Ascending aorta (tissue), 2 donors: ENCODE measurements at regions not wholly inside any gene's neighbourhood (a gene's known extent, or its start where the extent isn't known, plus 50 kb on each side); places are given as distances from the start of the nearest gene placed in this dataset.
A peak's percentile ranks its signal among the peaks of the same experiment; 100 is the strongest.

Experiments
- DNase-seq, 2 donors: peaks; one replicate each; pipeline ENCODE4 v3.0.0-alpha.2; 2019; ENCODE audit warnings: low spot score in 2 of 2
- H3K27ac ChIP-seq, 2 donors: fragments of 200-600 bp; sonication (generic); one replicate each; pipeline ENCODE4 v1.5.1; 2016 to 2017; ENCODE audit warnings: mild to moderate bottlenecking in 1 of 2
- H3K27me3 ChIP-seq: fragments of 200-600 bp; sonication (generic); one replicate; pipeline ENCODE4 v1.5.1; 2017
- H3K36me3 ChIP-seq, 2 donors: fragments of 200-600 bp; sonication (generic); one replicate each; pipeline ENCODE4 v1.5.1; 2016
- H3K4me1 ChIP-seq, 2 donors: fragments of 200-600 bp; sonication (generic); one replicate each; pipeline ENCODE4 v1.5.1; 2016 to 2017; ENCODE audit warnings: mild to moderate bottlenecking in 1 of 2
- H3K4me3 ChIP-seq, 2 donors: fragments of 200-600 bp; sonication (generic); one replicate each; pipeline ENCODE4 v1.5.1; 2016 to 2017; ENCODE audit warnings: mild to moderate bottlenecking in 1 of 2
- H3K9me3 ChIP-seq, 2 donors: fragments of 200-600 bp; sonication (generic); one replicate each; pipeline ENCODE4 v1.5.1; 2016
- intact Hi-C: fragments of 100-400 bp; cut with DNase I; formaldehyde crosslinking; loops from one replicate; pipeline ENCODE4 v1.15.1; 2023
- TF ChIP-seq, protein P1 (sequence below), 3 experiments: fragments of 200-600 bp in 2 of 3; fragments of 450-650 bp in 1 of 3; sonication (generic) in 2 of 3; IDR thresholded peaks; one replicate each; pipeline ENCODE4 v1.5.1; 2016 to 2019; ENCODE audit warnings: antibody characterized with exemption in 3 of 3, mild to moderate bottlenecking in 1 of 3, moderate library complexity in 1 of 3

DNA sequence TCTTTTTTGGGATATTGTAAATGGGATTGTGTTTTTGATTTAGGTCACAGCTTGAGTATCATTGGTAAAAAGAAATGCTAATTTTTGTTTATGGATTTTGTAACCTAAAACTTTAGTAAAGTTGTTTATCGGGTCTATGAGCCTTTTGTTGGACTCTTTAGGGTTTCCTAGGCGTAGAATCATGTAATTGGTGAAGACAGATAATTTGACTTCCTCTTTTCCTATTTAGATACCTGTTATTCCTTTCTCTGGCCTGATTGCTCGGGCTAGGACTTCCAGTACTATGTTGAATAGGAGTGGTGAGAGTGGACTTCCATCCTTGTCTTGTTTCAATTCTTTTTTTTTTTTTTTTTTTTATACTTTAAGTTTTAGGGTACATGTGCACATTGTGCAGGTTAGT lies 149.0 kb downstream of the QPCT start:
- TF ChIP-seq, protein P1, sequence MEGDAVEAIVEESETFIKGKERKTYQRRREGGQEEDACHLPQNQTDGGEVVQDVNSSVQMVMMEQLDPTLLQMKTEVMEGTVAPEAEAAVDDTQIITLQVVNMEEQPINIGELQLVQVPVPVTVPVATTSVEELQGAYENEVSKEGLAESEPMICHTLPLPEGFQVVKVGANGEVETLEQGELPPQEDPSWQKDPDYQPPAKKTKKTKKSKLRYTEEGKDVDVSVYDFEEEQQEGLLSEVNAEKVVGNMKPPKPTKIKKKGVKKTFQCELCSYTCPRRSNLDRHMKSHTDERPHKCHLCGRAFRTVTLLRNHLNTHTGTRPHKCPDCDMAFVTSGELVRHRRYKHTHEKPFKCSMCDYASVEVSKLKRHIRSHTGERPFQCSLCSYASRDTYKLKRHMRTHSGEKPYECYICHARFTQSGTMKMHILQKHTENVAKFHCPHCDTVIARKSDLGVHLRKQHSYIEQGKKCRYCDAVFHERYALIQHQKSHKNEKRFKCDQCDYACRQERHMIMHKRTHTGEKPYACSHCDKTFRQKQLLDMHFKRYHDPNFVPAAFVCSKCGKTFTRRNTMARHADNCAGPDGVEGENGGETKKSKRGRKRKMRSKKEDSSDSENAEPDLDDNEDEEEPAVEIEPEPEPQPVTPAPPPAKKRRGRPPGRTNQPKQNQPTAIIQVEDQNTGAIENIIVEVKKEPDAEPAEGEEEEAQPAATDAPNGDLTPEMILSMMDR (IDR thresholded peaks at IDR 0.05): no peak
- no peak for DNase-seq
- intact Hi-C loops: no loop called here
- Histone ChIP-seq H3K27me3 (no peaks in the 10 kb centered on the region), H3K9me3 (no peaks in the 10 kb centered on the region), H3K27ac (no peak overlapping the region), H3K36me3 (no peaks in the 10 kb centered on the region), H3K4me3 (no peak overlapping the region), H3K4me1 (no peaks in the 10 kb centered on the region)

DNA sequence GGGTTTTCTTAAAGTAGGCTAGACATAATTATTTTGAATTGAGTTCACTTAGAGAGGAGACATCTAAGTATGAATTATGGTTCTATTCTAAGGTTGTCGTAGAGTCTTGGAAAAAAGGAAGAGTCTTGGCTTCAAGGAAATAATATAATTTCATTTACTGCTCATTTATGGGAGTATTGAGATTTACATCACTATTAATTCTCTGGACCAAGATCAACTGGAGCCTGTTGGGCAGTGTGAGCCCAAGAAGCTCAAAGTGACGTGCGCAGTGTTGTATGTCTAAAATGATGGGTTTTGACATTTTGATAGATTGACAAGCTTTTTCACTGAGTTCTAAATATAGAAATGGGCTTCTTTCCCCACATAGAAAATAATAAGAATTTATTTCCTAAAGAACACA lies 154.7 kb downstream of the QPCT start:
- peaks cover 0 to 2% of the 10 kb centered on the region in 2 donors for H3K4me1 ChIP-seq
- DNase-seq: no peak
- no peaks in the 10 kb centered on the region for H3K9me3 ChIP-seq
- H3K4me3 ChIP-seq: no peak overlapping the region
- no peaks in the 10 kb centered on the region for H3K27me3 ChIP-seq
- TF ChIP-seq, protein P1 (IDR thresholded peaks at IDR 0.05): no peak
- intact Hi-C loops: no loop called here
- H3K27ac ChIP-seq: no peak overlapping the region
- H3K36me3 ChIP-seq: no peaks in the 10 kb centered on the region

DNA sequence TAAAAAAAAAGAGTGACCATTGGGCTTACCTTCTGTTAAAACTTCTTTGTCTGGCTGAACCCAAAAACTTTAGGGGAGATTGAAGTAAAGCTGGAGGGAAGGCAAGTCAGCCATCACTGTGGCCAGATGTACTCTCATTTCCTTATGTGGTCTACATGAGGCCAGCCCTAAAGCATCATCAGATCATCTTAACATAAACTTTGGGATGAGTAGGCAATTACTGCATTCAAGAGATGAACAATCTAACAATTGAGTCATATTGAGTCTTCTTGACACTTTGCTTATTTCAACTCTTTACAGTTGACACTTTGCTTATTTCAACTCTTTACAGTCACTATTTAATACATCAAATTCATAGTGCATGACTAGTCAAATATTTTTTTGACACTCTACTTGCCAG lies 155.6 kb downstream of the QPCT start:
- DNase-seq: no peak
- intact Hi-C loops: no loop called here
- H3K36me3 ChIP-seq: no peaks in the 10 kb centered on the region
- H3K27ac ChIP-seq: no peak overlapping the region
- H3K27me3 ChIP-seq: no peaks in the 10 kb centered on the region
- H3K4me1 ChIP-seq: peaks cover 0 to 2% of the 10 kb centered on the region in 2 donors
- no peak overlapping the region for H3K4me3 ChIP-seq
- TF ChIP-seq, protein P1 (IDR thresholded peaks at IDR 0.05): no peak
- no peaks in the 10 kb centered on the region for H3K9me3 ChIP-seq

DNA sequence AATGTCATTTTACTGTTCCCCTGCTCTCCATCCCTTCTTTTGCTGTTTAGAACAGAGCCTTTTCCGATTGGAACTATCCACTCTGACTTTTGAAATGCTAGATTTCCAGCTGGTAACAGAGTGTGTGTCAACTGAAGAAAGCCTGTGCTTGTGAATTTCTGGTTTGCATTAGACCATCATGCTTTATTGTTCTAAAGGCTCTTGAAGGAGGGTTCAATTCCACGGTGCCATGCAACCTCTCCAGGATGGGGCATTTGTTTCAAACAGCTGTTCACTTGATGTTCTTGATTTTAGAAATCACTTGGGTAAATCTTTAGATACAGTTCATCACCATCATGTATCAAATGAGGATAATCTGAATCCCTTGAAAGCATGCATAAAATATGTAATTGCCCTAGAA lies 156.7 kb downstream of the QPCT start:
- Histone ChIP-seq H3K4me1 (peaks cover 0 to 2% of the 10 kb centered on the region in 2 donors), H3K36me3 (no peaks in the 10 kb centered on the region), H3K4me3 (no peak overlapping the region), H3K9me3 (no peaks in the 10 kb centered on the region), H3K27ac (no peak overlapping the region), H3K27me3 (no peaks in the 10 kb centered on the region)
- TF ChIP-seq, protein P1 (IDR thresholded peaks at IDR 0.05): no peak
- intact Hi-C loops: no loop called here
- no peak for DNase-seq

DNA sequence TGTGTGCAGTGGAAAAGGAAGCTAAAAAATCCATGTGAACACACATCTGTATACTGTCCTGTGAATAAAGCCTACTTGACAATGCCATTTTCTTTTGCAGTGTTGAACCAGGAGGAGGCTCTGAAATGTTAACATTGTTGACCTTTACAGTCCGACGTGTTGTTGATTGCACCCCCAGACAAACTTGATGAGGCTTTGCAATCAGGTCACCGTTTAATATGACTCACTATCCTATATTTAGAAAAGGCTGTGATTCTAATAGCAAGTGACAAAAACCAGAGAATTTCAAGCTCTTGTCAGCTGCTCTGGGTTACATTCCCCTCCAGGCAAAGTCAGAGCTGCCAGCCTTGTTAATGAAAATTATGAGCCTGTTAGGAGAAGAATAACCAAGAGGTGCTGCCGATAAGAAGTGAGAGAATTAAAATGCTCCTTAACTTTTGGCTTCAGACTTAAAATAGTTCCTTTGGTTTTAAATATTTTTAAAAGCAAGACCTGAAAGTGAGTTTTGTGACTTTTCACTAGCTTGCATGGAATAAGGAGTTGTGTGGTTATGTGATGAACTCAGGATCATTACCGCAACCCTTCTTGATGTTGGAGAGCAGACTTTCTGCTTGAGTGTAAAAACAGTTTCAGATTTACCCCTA lies 162.1 kb downstream of the QPCT start:
- no peaks in the 10 kb centered on the region for H3K27me3 ChIP-seq
- intact Hi-C loops: no loop called here
- DNase-seq: no peak
- H3K4me3 ChIP-seq: no peak overlapping the region
- H3K9me3 ChIP-seq: no peaks in the 10 kb centered on the region
- H3K27ac ChIP-seq: peak overlapping the region; percentile 27 to 51
- H3K4me1 ChIP-seq: peaks cover 3 to 12% of the 10 kb centered on the region in 2 donors
- no peaks in the 10 kb centered on the region for H3K36me3 ChIP-seq
- TF ChIP-seq, protein P1 (IDR thresholded peaks at IDR 0.05): no peak

DNA sequence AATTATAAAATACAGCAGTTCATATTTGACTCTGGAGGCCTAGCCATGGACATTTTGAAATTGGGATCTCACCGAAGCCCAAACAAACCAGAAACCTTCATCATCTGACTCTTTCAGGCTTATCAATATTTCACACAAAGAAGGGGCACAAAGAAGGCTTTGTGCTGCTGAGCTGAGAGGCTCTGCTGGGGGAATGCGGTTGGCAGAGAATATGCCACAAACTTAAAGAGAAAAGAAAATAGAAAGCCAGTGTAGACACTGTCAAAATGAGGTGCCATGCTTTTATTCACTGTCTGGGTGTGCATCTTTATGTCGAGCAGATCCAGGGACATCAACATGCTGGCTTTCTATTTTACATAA lies 162.6 kb downstream of the QPCT start:
- Histone ChIP-seq H3K36me3 (no peaks in the 10 kb centered on the region), H3K4me3 (no peak overlapping the region), H3K27ac (peak overlapping the region; percentile 27 to 51), H3K9me3 (no peaks in the 10 kb centered on the region), H3K27me3 (no peaks in the 10 kb centered on the region), H3K4me1 (peaks cover 3 to 12% of the 10 kb centered on the region in 2 donors)
- intact Hi-C loops: no loop called here
- no peak for DNase-seq
- TF ChIP-seq, protein P1 (IDR thresholded peaks at IDR 0.05): no peak
